ENCODE measurements at regions not wholly inside any gene's neighbourhood (a gene's known extent, or its start where the extent isn't known, plus 50 kb on each side); places are given as distances from the start of the nearest gene placed in this dataset.

DNA sequence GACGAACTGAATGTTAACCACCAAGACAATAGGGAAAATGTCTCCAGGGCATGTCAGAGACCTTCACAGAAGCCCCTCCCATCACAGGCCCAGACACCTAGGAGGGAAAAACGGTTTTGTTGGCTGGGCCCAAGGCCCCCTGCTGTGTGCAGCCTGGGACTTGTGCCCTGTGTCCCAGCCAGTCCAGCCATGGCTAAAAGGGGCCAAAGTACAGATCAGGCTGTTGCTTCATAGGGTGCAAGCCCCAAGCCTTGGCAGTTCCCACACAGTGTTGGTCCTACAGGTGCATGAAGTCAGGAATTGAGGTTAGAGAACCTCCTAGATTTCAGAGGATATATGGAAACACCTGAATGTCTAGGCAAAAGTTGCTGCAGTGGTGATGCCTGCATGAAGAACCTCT is 428.7 kb downstream of the SUCLA2 start:
- TF ChIP-seq, protein P1, sequence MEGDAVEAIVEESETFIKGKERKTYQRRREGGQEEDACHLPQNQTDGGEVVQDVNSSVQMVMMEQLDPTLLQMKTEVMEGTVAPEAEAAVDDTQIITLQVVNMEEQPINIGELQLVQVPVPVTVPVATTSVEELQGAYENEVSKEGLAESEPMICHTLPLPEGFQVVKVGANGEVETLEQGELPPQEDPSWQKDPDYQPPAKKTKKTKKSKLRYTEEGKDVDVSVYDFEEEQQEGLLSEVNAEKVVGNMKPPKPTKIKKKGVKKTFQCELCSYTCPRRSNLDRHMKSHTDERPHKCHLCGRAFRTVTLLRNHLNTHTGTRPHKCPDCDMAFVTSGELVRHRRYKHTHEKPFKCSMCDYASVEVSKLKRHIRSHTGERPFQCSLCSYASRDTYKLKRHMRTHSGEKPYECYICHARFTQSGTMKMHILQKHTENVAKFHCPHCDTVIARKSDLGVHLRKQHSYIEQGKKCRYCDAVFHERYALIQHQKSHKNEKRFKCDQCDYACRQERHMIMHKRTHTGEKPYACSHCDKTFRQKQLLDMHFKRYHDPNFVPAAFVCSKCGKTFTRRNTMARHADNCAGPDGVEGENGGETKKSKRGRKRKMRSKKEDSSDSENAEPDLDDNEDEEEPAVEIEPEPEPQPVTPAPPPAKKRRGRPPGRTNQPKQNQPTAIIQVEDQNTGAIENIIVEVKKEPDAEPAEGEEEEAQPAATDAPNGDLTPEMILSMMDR (IDR thresholded peaks at IDR 0.05; ENCODE audit: low read depth, low read length): no peak
- TF ChIP-seq POLR2A (IDR thresholded peaks at IDR 0.05; ENCODE audit: extremely low read depth, insufficient read length) (no peak), MYC (IDR thresholded peaks at IDR 0.05; ENCODE audit: low read depth, low read length) (no peak)

All from NB4 (cell line).